Lower leg skin (tissue), 3 donors: ENCODE measurements at regions not wholly inside any gene's neighbourhood (a gene's known extent, or its start where the extent isn't known, plus 50 kb on each side); places are given as distances from the start of the nearest gene placed in this dataset.

Experiments
- POLR2A ChIP-seq, 2 donors: fragments of 450-650 bp; IDR thresholded peaks; one replicate each; pipeline ENCODE4 v1.6.1; 2016 to 2017; ENCODE audit warnings: antibody characterized with exemption in 2 of 2, mild to moderate bottlenecking in 1 of 2, moderate library complexity in 1 of 2
- TF ChIP-seq, protein P1 (sequence below), 3 donors: fragments of 450-650 bp; IDR thresholded peaks; one replicate each; pipeline ENCODE4 v1.5.1; 2016; ENCODE audit warnings: antibody characterized with exemption in 3 of 3, mild to moderate bottlenecking in 3 of 3, moderate library complexity in 2 of 3

DNA sequence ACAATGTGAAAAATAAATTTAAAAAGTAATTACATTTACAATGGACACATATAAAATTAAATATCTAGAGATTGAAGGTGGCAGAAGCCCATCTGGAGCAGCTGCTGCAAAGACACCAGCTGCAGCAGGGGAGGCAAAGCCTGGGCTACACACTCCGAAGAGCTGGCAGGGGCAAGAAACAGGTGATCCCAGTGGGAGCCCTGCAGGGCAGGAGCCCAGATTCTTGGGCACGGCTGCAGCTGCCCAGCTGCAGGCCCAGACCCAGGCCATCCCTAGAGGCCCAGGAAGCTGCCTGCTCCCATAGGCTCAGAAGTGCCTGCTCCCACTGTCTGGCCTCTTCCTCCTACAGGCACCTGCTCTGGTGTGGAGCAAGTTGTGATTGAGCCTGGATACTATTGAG lies 1547.9 kb upstream of the SPRY2 start:
- TF ChIP-seq, protein P1, sequence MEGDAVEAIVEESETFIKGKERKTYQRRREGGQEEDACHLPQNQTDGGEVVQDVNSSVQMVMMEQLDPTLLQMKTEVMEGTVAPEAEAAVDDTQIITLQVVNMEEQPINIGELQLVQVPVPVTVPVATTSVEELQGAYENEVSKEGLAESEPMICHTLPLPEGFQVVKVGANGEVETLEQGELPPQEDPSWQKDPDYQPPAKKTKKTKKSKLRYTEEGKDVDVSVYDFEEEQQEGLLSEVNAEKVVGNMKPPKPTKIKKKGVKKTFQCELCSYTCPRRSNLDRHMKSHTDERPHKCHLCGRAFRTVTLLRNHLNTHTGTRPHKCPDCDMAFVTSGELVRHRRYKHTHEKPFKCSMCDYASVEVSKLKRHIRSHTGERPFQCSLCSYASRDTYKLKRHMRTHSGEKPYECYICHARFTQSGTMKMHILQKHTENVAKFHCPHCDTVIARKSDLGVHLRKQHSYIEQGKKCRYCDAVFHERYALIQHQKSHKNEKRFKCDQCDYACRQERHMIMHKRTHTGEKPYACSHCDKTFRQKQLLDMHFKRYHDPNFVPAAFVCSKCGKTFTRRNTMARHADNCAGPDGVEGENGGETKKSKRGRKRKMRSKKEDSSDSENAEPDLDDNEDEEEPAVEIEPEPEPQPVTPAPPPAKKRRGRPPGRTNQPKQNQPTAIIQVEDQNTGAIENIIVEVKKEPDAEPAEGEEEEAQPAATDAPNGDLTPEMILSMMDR (IDR thresholded peaks at IDR 0.05) = no peak
- TF ChIP-seq POLR2A (IDR thresholded peaks at IDR 0.05) = no peak
